Activated CD4-positive, alpha-beta memory T cell treated with anti-CD3 and anti-CD28 coated beads for 36 hours (primary cell): ENCODE measurements at regions not wholly inside any gene's neighbourhood (a gene's known extent, or its start where the extent isn't known, plus 50 kb on each side); places are given as distances from the start of the nearest gene placed in this dataset.

Source experiments
- CTCF ChIA-PET: fragments of 350-600 bp; sonication (Branson Sonifier 250); formaldehyde crosslinking; loops from one replicate; lab custom pipeline; 2021; ENCODE audit warnings: antibody characterized with exemption, inconsistent platforms; lab: Charles Lee
- POLR2A ChIA-PET: fragments of 350-600 bp; sonication (Branson Sonifier 250); formaldehyde crosslinking; loops from one replicate; lab custom pipeline; 2021; ENCODE audit warnings: antibody characterized with exemption; lab: Charles Lee
- DNase-seq: peaks from one replicate; pipeline ENCODE4 v3.0.0-alpha.2; 2020
- H3K27ac Mint-ChIP-seq: one replicate; pipeline ENCODE4 v1.8.0; 2021; ENCODE audit warnings: mixed read lengths
- H3K27me3 Mint-ChIP-seq: one replicate; pipeline ENCODE4 v1.8.0; 2021; ENCODE audit warnings: mixed read lengths
- H3K36me3 Mint-ChIP-seq: one replicate; pipeline ENCODE4 v1.8.0; 2021; ENCODE audit warnings: mixed read lengths
- H3K4me1 Mint-ChIP-seq: one replicate; pipeline ENCODE4 v1.8.0; 2021; ENCODE audit warnings: low read depth, mixed read lengths
- H3K4me3 Mint-ChIP-seq: one replicate; pipeline ENCODE4 v1.8.0; 2021; ENCODE audit warnings: mild to moderate bottlenecking, mixed read lengths
- H3K9me3 Mint-ChIP-seq: one replicate; pipeline ENCODE4 v1.8.0; 2021; ENCODE audit warnings: mixed read lengths
- intact Hi-C: fragments of 100-400 bp; cut with micrococcal nuclease; formaldehyde crosslinking; loops from one replicate; pipeline ENCODE4 v1.15.1; 2023

DNA sequence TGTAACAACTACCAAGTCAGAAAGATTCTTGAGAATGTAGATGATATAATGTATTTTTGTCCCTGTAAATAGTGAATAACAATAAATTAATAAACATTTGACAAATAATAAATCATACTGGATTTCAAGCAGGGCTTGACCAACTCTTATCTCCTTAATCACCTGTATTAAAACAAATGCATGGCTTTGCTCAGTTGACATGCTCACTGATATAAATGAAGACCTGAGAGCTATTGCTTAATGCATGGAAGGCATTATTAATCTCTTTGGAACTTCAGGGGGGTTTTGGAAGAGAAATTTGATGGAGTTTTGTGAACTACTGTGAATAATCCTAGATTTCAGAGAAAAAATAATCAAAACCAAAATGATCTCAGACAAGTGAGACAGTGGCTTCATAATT is 1420.4 kb upstream of the TENM4 start:
- DNase-seq = no peak
- H3K9me3 Mint-ChIP-seq = peaks cover 16% of the 10 kb centered on the region
- no peaks in the 10 kb centered on the region for H3K27me3 Mint-ChIP-seq
- ChIA-PET POLR2A (no interaction called here), CTCF (no interaction called here)
- no peaks in the 10 kb centered on the region for H3K4me1 Mint-ChIP-seq
- intact Hi-C loops = no loop called here
- no peak overlapping the region for H3K4me3 Mint-ChIP-seq
- no peaks in the 10 kb centered on the region for H3K36me3 Mint-ChIP-seq
- H3K27ac Mint-ChIP-seq = no peak overlapping the region

DNA sequence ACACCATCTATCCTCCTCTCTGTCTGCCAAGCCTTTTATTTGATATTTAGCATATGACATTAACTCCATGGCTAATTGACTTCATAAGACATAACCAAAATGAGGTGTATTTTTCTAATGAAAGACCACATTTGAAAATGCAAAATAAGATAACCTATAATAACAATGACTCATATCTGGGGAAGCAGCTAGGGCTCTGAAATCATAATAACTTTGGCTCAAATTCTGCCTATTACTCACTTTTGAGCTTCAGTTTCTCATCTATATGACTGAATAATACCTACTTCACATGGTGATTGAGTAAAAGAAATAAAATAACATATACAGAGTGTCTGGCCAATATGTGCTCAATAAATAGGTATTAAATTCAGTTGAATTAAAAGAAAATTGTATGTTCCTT is 1419.8 kb upstream of the TENM4 start:
- no peaks in the 10 kb centered on the region for H3K27me3 Mint-ChIP-seq
- no peak for DNase-seq
- no peaks in the 10 kb centered on the region for H3K36me3 Mint-ChIP-seq
- H3K27ac Mint-ChIP-seq = no peak overlapping the region
- ChIA-PET CTCF (no interaction called here), POLR2A (no interaction called here)
- no peaks in the 10 kb centered on the region for H3K4me1 Mint-ChIP-seq
- H3K4me3 Mint-ChIP-seq = no peak overlapping the region
- intact Hi-C loops = no loop called here
- H3K9me3 Mint-ChIP-seq = peaks cover 11% of the 10 kb centered on the region

GRCh38 chr11:80856066-80856465 is 1415.2 kb upstream of the TENM4 start:
- intact Hi-C loops = no loop called here
- Mint-ChIP-seq H3K9me3 (peaks cover 5% of the 10 kb centered on the region), H3K36me3 (no peaks in the 10 kb centered on the region), H3K4me1 (no peaks in the 10 kb centered on the region), H3K27ac (no peak overlapping the region), H3K27me3 (no peaks in the 10 kb centered on the region), H3K4me3 (no peak overlapping the region)
- ChIA-PET CTCF (no interaction called here), POLR2A (no interaction called here)
- DNase-seq = no peak

DNA sequence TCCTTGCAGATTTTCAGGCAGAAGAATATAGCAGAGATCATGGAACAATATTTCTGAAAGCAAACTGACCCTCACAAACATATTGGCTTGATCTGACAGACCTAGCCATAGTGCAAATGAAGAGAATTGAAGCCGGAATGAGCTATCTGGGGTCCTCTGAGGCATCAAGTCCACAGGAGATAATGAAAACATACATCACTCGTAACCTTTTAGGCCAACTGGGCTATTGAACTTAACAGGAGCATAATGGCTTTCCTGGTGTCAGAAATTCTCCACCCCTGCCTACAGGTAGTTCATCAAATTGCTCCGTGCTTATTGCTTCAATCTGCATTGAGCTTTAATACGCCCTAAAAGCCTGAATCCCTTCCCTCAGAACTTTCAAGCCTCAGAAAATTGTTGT is 1414.6 kb upstream of the TENM4 start:
- H3K9me3 Mint-ChIP-seq = peaks cover 5% of the 10 kb centered on the region
- H3K36me3 Mint-ChIP-seq = no peaks in the 10 kb centered on the region
- ChIA-PET POLR2A (no interaction called here), CTCF (no interaction called here)
- intact Hi-C loops = no loop called here
- H3K27me3 Mint-ChIP-seq = no peaks in the 10 kb centered on the region
- H3K27ac Mint-ChIP-seq = no peak overlapping the region
- no peak for DNase-seq
- H3K4me1 Mint-ChIP-seq = no peaks in the 10 kb centered on the region
- H3K4me3 Mint-ChIP-seq = no peak overlapping the region

DNA sequence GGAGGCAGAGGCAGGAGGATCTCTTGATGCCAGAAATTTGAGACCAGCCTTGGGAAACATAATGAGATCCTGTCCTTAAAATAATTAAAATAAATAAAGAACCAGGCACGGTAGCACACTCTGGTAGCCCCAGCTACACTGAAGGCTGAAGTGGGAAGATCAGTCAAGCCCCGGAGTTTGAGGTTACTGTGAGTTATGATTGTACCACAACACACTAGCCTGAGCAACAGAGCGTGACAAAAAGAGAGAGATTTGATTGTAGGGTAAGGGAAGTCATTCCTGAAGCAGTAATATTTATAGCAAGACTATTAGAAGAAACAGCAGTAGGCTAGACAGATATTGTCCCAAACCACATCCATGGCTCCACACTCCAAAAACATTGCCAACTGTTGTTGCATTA is 1408.4 kb upstream of the TENM4 start:
- DNase-seq = no peak
- H3K27me3 Mint-ChIP-seq = no peaks in the 10 kb centered on the region
- CTCF ChIA-PET = no interaction called here
- intact Hi-C loops = no loop called here
- H3K36me3 Mint-ChIP-seq = no peaks in the 10 kb centered on the region
- no peak overlapping the region for H3K4me3 Mint-ChIP-seq
- H3K27ac Mint-ChIP-seq = no peak overlapping the region
- POLR2A ChIA-PET = no interaction called here
- H3K4me1 Mint-ChIP-seq = no peaks in the 10 kb centered on the region
- peaks cover 14% of the 10 kb centered on the region for H3K9me3 Mint-ChIP-seq

GRCh38 chr11:80846979-80847378 is 1406.1 kb upstream of the TENM4 start:
- ChIA-PET POLR2A (no interaction called here), CTCF (no interaction called here)
- Mint-ChIP-seq H3K27ac (no peak overlapping the region), H3K9me3 (peaks cover 20% of the 10 kb centered on the region), H3K27me3 (no peaks in the 10 kb centered on the region), H3K36me3 (no peaks in the 10 kb centered on the region), H3K4me1 (no peaks in the 10 kb centered on the region), H3K4me3 (no peak overlapping the region)
- DNase-seq = no peak
- intact Hi-C loops = no loop called here

GRCh38 chr11:80846442-80846841 is 1405.6 kb upstream of the TENM4 start:
- POLR2A ChIA-PET = no interaction called here
- intact Hi-C loops = no loop called here
- H3K27ac Mint-ChIP-seq = no peak overlapping the region
- peaks cover 20% of the 10 kb centered on the region for H3K9me3 Mint-ChIP-seq
- CTCF ChIA-PET = no interaction called here
- no peak for DNase-seq
- H3K4me1 Mint-ChIP-seq = no peaks in the 10 kb centered on the region
- no peak overlapping the region for H3K4me3 Mint-ChIP-seq
- no peaks in the 10 kb centered on the region for H3K27me3 Mint-ChIP-seq
- H3K36me3 Mint-ChIP-seq = no peaks in the 10 kb centered on the region

- Mint-ChIP-seq H3K27ac (no peak overlapping the region), H3K27me3 (no peaks in the 10 kb centered on the region), H3K9me3 (peaks cover 17% of the 10 kb centered on the region), H3K36me3 (no peaks in the 10 kb centered on the region), H3K4me3 (no peak overlapping the region), H3K4me1 (no peaks in the 10 kb centered on the region)
- POLR2A ChIA-PET = no interaction called here
- CTCF ChIA-PET = no interaction called here
- intact Hi-C loops = no loop called here
- DNase-seq = no peak
These were observed 1403.4 kb upstream of the TENM4 start for GRCh38 chr11:80844110-80844819.

DNA sequence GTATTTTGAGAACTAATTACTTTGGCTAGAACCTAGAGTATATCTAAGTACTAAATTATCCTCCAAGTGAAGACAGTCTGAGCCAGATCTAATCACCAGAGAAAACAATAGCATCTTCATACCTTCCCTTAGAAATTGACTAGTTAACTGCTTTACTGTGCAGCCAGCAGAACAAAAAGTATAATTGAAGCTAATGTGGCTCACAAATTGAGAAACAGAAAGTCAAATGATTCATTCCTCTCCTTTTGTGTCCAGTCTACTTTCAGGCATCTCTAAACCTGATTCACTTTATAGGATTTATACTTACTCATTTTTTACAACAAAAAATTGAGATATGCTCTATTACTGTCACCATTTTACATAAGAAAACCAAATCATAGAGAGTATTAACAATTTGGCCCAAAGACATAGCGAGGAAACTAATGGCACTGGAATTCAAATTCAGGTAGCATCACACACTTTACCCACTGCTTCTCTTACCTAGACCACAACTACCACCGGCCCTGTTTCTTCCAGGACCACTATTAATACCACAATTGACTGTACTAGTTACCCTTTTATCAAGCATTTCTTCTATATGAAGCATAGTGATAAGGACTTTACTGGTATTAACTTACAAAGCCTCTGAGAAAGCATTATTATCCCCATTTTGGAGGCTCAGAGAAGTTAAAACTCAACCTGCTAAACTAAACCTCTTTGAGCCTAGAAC is 1402.6 kb upstream of the TENM4 start:
- CTCF ChIA-PET = no interaction called here
- H3K4me3 Mint-ChIP-seq = no peak overlapping the region

GRCh38 chr11:80842246-80842645 is 1401.4 kb upstream of the TENM4 start:
- no peaks in the 10 kb centered on the region for H3K4me1 Mint-ChIP-seq
- ChIA-PET CTCF (no interaction called here), POLR2A (no interaction called here)
- H3K27ac Mint-ChIP-seq = no peak overlapping the region
- H3K36me3 Mint-ChIP-seq = no peaks in the 10 kb centered on the region
- no peak overlapping the region for H3K4me3 Mint-ChIP-seq
- no peaks in the 10 kb centered on the region for H3K27me3 Mint-ChIP-seq
- DNase-seq = no peak
- intact Hi-C loops = no loop called here
- peaks cover 17% of the 10 kb centered on the region for H3K9me3 Mint-ChIP-seq

More for the DNA sequence above, 1402.6 kb upstream of the TENM4 start:
- Mint-ChIP-seq H3K9me3 (peaks cover 17% of the 10 kb centered on the region), H3K27ac (no peak overlapping the region), H3K27me3 (no peaks in the 10 kb centered on the region), H3K36me3 (no peaks in the 10 kb centered on the region), H3K4me1 (no peaks in the 10 kb centered on the region)
- POLR2A ChIA-PET = no interaction called here
- no peak for DNase-seq
- intact Hi-C loops = no loop called here

- Mint-ChIP-seq H3K9me3 (peaks cover 17% of the 10 kb centered on the region), H3K4me3 (no peak overlapping the region), H3K4me1 (no peaks in the 10 kb centered on the region), H3K27ac (no peak overlapping the region), H3K27me3 (no peaks in the 10 kb centered on the region), H3K36me3 (no peaks in the 10 kb centered on the region)
- no peak for DNase-seq
- intact Hi-C loops = no loop called here
- ChIA-PET CTCF (no interaction called here), POLR2A (no interaction called here)
These were observed 1400.8 kb upstream of the TENM4 start for GRCh38 chr11:80841675-80842074.

DNA sequence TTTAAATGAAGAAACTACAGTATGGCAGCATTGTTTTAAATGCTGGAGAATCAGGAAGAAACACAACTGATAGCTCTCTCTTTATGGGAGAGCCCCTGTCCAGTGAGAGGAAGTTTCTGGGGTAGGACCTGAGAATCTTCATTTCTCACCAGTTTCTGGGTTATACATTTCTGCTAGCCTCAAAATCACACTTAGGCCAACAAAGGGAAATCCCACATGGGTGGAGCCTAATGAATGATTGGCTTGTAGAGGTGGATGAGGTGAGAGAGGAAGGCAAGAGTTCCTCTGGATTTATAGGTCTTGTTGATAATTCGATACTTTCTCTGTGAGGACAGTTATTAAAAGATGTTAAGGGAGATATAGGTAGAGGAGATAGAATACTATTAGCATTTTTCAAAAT is 1397.3 kb upstream of the TENM4 start:
- DNase-seq = no peak
- no peak overlapping the region for H3K4me3 Mint-ChIP-seq
- H3K27me3 Mint-ChIP-seq = no peaks in the 10 kb centered on the region
- intact Hi-C loops = no loop called here
- no peak overlapping the region for H3K27ac Mint-ChIP-seq
- H3K36me3 Mint-ChIP-seq = no peaks in the 10 kb centered on the region
- POLR2A ChIA-PET = no interaction called here
- CTCF ChIA-PET = no interaction called here
- H3K9me3 Mint-ChIP-seq = peaks cover 17% of the 10 kb centered on the region
- no peaks in the 10 kb centered on the region for H3K4me1 Mint-ChIP-seq

- CTCF ChIA-PET = no interaction called here
- peaks cover 13% of the 10 kb centered on the region for H3K9me3 Mint-ChIP-seq
- H3K27ac Mint-ChIP-seq = no peak overlapping the region
- no peaks in the 10 kb centered on the region for H3K27me3 Mint-ChIP-seq
- H3K36me3 Mint-ChIP-seq = no peaks in the 10 kb centered on the region
- POLR2A ChIA-PET = no interaction called here
- H3K4me1 Mint-ChIP-seq = no peaks in the 10 kb centered on the region
- intact Hi-C loops = no loop called here
- H3K4me3 Mint-ChIP-seq = no peak overlapping the region
- no peak for DNase-seq
These were observed 1396.2 kb upstream of the TENM4 start for GRCh38 chr11:80837051-80837450.
